ENCODE measurements at regions not wholly inside any gene's neighbourhood (a gene's known extent, or its start where the extent isn't known, plus 50 kb on each side); places are given as distances from the start of the nearest gene placed in this dataset.

GRCh38 chr21:27462726-27463125, 495.8 kb upstream of the ADAMTS5 start:
- no peak for TF ChIP-seq CTCF (IDR thresholded peaks at IDR 0.05)
- TF ChIP-seq POLR2AphosphoS5 (IDR thresholded peaks at IDR 0.05), result no peak
- TF ChIP-seq POLR2A (IDR thresholded peaks at IDR 0.05), result no peak
